NB4 (cell line): ENCODE measurements at regions not wholly inside any gene's neighbourhood (a gene's known extent, or its start where the extent isn't known, plus 50 kb on each side); places are given as distances from the start of the nearest gene placed in this dataset.

Experiments
- POLR2A ChIP-seq: IDR thresholded peaks from 2 replicates; pipeline ENCODE4 v1.6.1; 2011; ENCODE audit warnings: mild to moderate bottlenecking; ENCODE audit not compliant: insufficient read length; ENCODE audit errors: extremely low read depth
- TF ChIP-seq, protein P1 (sequence below): IDR thresholded peaks from one replicate; pipeline ENCODE4 v1.5.1; 2012; ENCODE audit warnings: low read depth, low read length
- TF ChIP-seq, protein P2 (sequence below): IDR thresholded peaks from 2 replicates; pipeline ENCODE4 v1.6.1; 2011; ENCODE audit warnings: low read depth, low read length

DNA sequence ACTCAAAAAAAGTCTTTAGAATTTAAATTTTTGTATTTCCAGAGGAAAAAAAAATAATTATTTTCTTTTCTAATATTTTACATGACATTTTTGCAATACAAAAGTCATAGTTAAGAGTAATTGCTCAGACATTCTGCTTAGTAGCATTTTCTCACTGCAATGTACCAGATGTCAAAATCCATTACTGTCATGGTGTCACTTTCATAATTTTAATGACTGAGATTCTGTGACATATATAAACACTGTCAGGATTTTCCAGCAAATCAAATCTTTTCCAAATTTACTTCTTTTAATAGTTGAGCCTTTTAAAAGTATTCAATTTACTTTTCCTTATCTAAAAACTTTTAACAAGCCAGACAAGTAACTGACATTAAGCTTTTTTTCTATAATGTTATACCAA lies 422.7 kb downstream of the GRIA2 start:
- TF ChIP-seq, protein P1, sequence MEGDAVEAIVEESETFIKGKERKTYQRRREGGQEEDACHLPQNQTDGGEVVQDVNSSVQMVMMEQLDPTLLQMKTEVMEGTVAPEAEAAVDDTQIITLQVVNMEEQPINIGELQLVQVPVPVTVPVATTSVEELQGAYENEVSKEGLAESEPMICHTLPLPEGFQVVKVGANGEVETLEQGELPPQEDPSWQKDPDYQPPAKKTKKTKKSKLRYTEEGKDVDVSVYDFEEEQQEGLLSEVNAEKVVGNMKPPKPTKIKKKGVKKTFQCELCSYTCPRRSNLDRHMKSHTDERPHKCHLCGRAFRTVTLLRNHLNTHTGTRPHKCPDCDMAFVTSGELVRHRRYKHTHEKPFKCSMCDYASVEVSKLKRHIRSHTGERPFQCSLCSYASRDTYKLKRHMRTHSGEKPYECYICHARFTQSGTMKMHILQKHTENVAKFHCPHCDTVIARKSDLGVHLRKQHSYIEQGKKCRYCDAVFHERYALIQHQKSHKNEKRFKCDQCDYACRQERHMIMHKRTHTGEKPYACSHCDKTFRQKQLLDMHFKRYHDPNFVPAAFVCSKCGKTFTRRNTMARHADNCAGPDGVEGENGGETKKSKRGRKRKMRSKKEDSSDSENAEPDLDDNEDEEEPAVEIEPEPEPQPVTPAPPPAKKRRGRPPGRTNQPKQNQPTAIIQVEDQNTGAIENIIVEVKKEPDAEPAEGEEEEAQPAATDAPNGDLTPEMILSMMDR = no peak
- TF ChIP-seq, protein P2, sequence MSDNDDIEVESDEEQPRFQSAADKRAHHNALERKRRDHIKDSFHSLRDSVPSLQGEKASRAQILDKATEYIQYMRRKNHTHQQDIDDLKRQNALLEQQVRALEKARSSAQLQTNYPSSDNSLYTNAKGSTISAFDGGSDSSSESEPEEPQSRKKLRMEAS = no peak
- no peak for TF ChIP-seq POLR2A
